ENCODE measurements at regions not wholly inside any gene's neighbourhood (a gene's known extent, or its start where the extent isn't known, plus 50 kb on each side); places are given as distances from the start of the nearest gene placed in this dataset.

DNA sequence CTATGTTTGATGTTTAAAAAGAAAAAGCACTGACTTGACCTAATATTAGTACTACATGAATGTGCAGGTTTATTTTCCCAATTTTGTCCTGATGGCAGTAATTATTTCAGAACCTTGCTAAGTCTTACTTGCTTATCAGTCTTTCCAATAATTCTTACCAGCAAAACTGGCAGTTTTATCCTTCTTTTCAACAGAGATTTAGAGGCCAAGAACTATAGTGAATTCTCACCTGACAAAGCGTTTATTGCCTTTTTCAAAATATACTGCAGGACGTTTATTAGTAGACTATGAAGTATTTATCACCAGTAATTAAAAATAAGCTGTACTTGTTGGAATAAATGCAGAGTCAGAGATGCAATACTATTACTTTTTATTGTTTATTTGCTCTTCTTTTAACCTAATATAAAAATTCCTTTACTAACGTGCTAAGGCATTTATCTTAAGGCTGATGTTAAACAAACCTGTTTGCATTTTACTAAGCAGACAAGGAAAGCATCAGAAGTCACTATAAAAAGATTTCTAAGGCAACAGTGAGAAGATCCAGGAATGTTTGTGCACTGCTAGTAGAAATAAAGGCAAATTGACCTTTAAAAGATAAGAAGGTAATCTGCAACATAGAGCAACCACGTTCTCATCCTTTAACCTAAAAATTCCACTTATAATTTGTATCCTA, 80.3 kb upstream of the NOCT start:
- no peak for TF ChIP-seq POLR2A (IDR thresholded peaks at IDR 0.05)
- no peak for TF ChIP-seq CTCF (IDR thresholded peaks at IDR 0.05)
- TF ChIP-seq EP300 (IDR thresholded peaks at IDR 0.05), result no peak
